ENCODE measurements at regions not wholly inside any gene's neighbourhood (a gene's known extent, or its start where the extent isn't known, plus 50 kb on each side); places are given as distances from the start of the nearest gene placed in this dataset.
"Not testable (repeated sequence)": the region's sequence is repeated elsewhere in the genome, so short reads cannot be mapped to it uniquely, and the experiment has no call there.

GRCh38 chr14:106329987-106330774 lies 803.8 kb downstream of the TMEM121 start:
- H3K4me3 Mint-ChIP-seq; DNase-seq; H3K9me3 Mint-ChIP-seq (ENCODE audit: insufficient read depth); H3K4me3 ChIP-seq (ENCODE audit: control extremely low read depth in 1 of 5, extremely low read depth in 1 of 5, insufficient read depth in 1 of 5, low read depth in 2 of 5, low read length in 4 of 5); H3K27ac ChIP-seq (ENCODE audit: low read length in 2 of 2); H3K4me2 ChIP-seq (replicated peaks; ENCODE audit: low read depth, low read length, poor library complexity, severe bottlenecking); H3K4me1 ChIP-seq (ENCODE audit: control insufficient read depth in 2 of 2, insufficient read depth in 2 of 2, low read length in 2 of 2); CTCF ChIA-PET; H3K36me3 ChIP-seq (replicated peaks in 1 of 2; ENCODE audit: control extremely low read depth in 1 of 2, control insufficient read depth in 1 of 2, extremely low read depth in 1 of 2, insufficient read depth in 2 of 2, low read length in 1 of 2); H3K9me3 ChIP-seq (ENCODE audit: control extremely low read depth in 1 of 3, control insufficient read depth in 2 of 3, insufficient read depth in 1 of 3, low read length in 2 of 3); H2AFZ ChIP-seq (ENCODE audit: insufficient read depth, low read depth, low read length, poor library complexity, severe bottlenecking); intact Hi-C loops (cut with micrococcal nuclease); ATAC-seq (ENCODE audit: low read depth); H3K79me2 ChIP-seq (ENCODE audit: control insufficient read depth, insufficient read depth, low read length); POLR2A ChIA-PET; H4K20me1 ChIP-seq (ENCODE audit: control insufficient read depth, insufficient read depth, low read length, poor library complexity, severe bottlenecking); H3K27me3 ChIP-seq (replicated peaks in 1 of 4; ENCODE audit: control extremely low read depth in 1 of 4, control insufficient read depth in 3 of 4, insufficient read depth in 4 of 4, low read length in 3 of 4); H3K9ac ChIP-seq (ENCODE audit: low read length); H3K27ac Mint-ChIP-seq; H3K27me3 Mint-ChIP-seq: not testable (repeated sequence)
- no CpG with 5 or more reads among the region's 8 CpGs for WGBS (ENCODE audit: insufficient coverage)
- peaks cover 12% of the 10 kb centered on the region for H3K4me1 Mint-ChIP-seq

- peak; percentile 63 for ATAC-seq (ENCODE audit: low read depth)
- WGBS (ENCODE audit: insufficient coverage) = 11% methylated on average over 11 of the region's 16 CpGs
- H3K27ac Mint-ChIP-seq; H3K79me2 ChIP-seq (ENCODE audit: control insufficient read depth, insufficient read depth, low read length); H3K27me3 Mint-ChIP-seq; intact Hi-C loops (cut with micrococcal nuclease); H3K4me1 Mint-ChIP-seq; H3K4me1 ChIP-seq (ENCODE audit: control insufficient read depth in 2 of 2, insufficient read depth in 2 of 2, low read length in 2 of 2); H3K36me3 ChIP-seq (replicated peaks in 1 of 2; ENCODE audit: control extremely low read depth in 1 of 2, control insufficient read depth in 1 of 2, extremely low read depth in 1 of 2, insufficient read depth in 2 of 2, low read length in 1 of 2); H3K9me3 ChIP-seq (ENCODE audit: control extremely low read depth in 1 of 3, control insufficient read depth in 2 of 3, insufficient read depth in 1 of 3, low read length in 2 of 3); H3K9ac ChIP-seq (ENCODE audit: low read length); H4K20me1 ChIP-seq (ENCODE audit: control insufficient read depth, insufficient read depth, low read length, poor library complexity, severe bottlenecking); POLR2A ChIA-PET; H3K4me2 ChIP-seq (replicated peaks; ENCODE audit: low read depth, low read length, poor library complexity, severe bottlenecking); H2AFZ ChIP-seq (ENCODE audit: insufficient read depth, low read depth, low read length, poor library complexity, severe bottlenecking); H3K27ac ChIP-seq (ENCODE audit: low read length in 2 of 2); CTCF ChIA-PET; H3K9me3 Mint-ChIP-seq (ENCODE audit: insufficient read depth); H3K27me3 ChIP-seq (replicated peaks in 1 of 4; ENCODE audit: control extremely low read depth in 1 of 4, control insufficient read depth in 3 of 4, insufficient read depth in 4 of 4, low read length in 3 of 4): not testable (repeated sequence)
- peak; percentile 66 for TF ChIP-seq CTCF (IDR thresholded peaks at IDR 0.05)
- peak; percentile 79 for DNase-seq
- peak overlapping the region; percentile 64 for H3K4me3 Mint-ChIP-seq
- peak overlapping the region in 1 of 5 experiments; percentile 8 for H3K4me3 ChIP-seq (ENCODE audit: control extremely low read depth in 1 of 5, extremely low read depth in 1 of 5, insufficient read depth in 1 of 5, low read depth in 2 of 5, low read length in 4 of 5)
Observed at GRCh38 chr14:106334428-106335109, 808.2 kb downstream of the TMEM121 start.

- H3K27ac ChIP-seq (ENCODE audit: low read length in 2 of 2); POLR2A ChIA-PET; H3K27me3 Mint-ChIP-seq; H3K27me3 ChIP-seq (replicated peaks in 1 of 4; ENCODE audit: control extremely low read depth in 1 of 4, control insufficient read depth in 3 of 4, insufficient read depth in 4 of 4, low read length in 3 of 4); ATAC-seq (ENCODE audit: low read depth); H3K27ac Mint-ChIP-seq; CTCF ChIA-PET; H3K9me3 ChIP-seq (ENCODE audit: control extremely low read depth in 1 of 3, control insufficient read depth in 2 of 3, insufficient read depth in 1 of 3, low read length in 2 of 3); H3K4me3 ChIP-seq (ENCODE audit: control extremely low read depth in 1 of 5, extremely low read depth in 1 of 5, insufficient read depth in 1 of 5, low read depth in 2 of 5, low read length in 4 of 5); H2AFZ ChIP-seq (ENCODE audit: insufficient read depth, low read depth, low read length, poor library complexity, severe bottlenecking); H3K4me1 ChIP-seq (ENCODE audit: control insufficient read depth in 2 of 2, insufficient read depth in 2 of 2, low read length in 2 of 2); H3K4me2 ChIP-seq (replicated peaks; ENCODE audit: low read depth, low read length, poor library complexity, severe bottlenecking); intact Hi-C loops (cut with micrococcal nuclease); H3K79me2 ChIP-seq (ENCODE audit: control insufficient read depth, insufficient read depth, low read length); H3K9me3 Mint-ChIP-seq (ENCODE audit: insufficient read depth); DNase-seq; H3K4me1 Mint-ChIP-seq; H3K9ac ChIP-seq (ENCODE audit: low read length); H4K20me1 ChIP-seq (ENCODE audit: control insufficient read depth, insufficient read depth, low read length, poor library complexity, severe bottlenecking); H3K36me3 ChIP-seq (replicated peaks in 1 of 2; ENCODE audit: control extremely low read depth in 1 of 2, control insufficient read depth in 1 of 2, extremely low read depth in 1 of 2, insufficient read depth in 2 of 2, low read length in 1 of 2): not testable (repeated sequence)
- H3K4me3 Mint-ChIP-seq = peak overlapping the region; percentile 64
- WGBS (ENCODE audit: insufficient coverage) = 40% methylated on average over 1 of the region's 6 CpGs
Observed at GRCh38 chr14:106335110-106335429, 808.7 kb downstream of the TMEM121 start.
